H9 (cell line): ENCODE measurements at regions not wholly inside any gene's neighbourhood (a gene's known extent, or its start where the extent isn't known, plus 50 kb on each side); places are given as distances from the start of the nearest gene placed in this dataset.

Experiments
- DNase-seq: peaks from one replicate; pipeline ENCODE4 v3.0.0-alpha.2; 2017
- H2AFZ ChIP-seq: one replicate; pipeline ENCODE4 v1.6.1; 2013; ENCODE audit warnings: mild to moderate bottlenecking, low read length, control low read depth, moderate library complexity
- H2AK5ac ChIP-seq: 2 replicates; pipeline ENCODE4 v1.6.1; 2013; ENCODE audit warnings: low read length, control low read depth, mixed read lengths; ENCODE audit not compliant: insufficient read length
- H2BK120ac ChIP-seq: one replicate; pipeline ENCODE4 v1.6.1; 2013; ENCODE audit warnings: low read depth, mild to moderate bottlenecking, low read length, control low read depth, inconsistent platforms; ENCODE audit not compliant: poor library complexity, severe bottlenecking
- H2BK12ac ChIP-seq: 2 replicates; pipeline ENCODE4 v1.6.1; 2013; ENCODE audit warnings: low read length, control low read depth, mixed read lengths, low read depth; ENCODE audit not compliant: insufficient read length
- H2BK15ac ChIP-seq: 2 replicates; pipeline ENCODE4 v1.6.1; 2013; ENCODE audit warnings: low read depth, low read length, control low read depth
- H2BK20ac ChIP-seq: one replicate; pipeline ENCODE4 v1.6.1; 2013; ENCODE audit warnings: low read depth, mild to moderate bottlenecking, low read length, control low read depth, inconsistent platforms; ENCODE audit not compliant: poor library complexity, severe bottlenecking
- H2BK5ac ChIP-seq: 2 replicates; pipeline ENCODE4 v1.6.1; 2013; ENCODE audit warnings: low read length, control low read depth, mixed read lengths; ENCODE audit not compliant: insufficient read length
- H3K14ac ChIP-seq: 2 replicates; pipeline ENCODE4 v1.6.1; 2013; ENCODE audit warnings: low read length, control low read depth; ENCODE audit not compliant: insufficient read depth
- H3K18ac ChIP-seq: 2 replicates; pipeline ENCODE4 v1.6.1; 2013; ENCODE audit warnings: low read depth, mild to moderate bottlenecking, mixed read lengths, low read length, control low read depth; ENCODE audit not compliant: insufficient read length
- H3K23ac ChIP-seq: 2 replicates; pipeline ENCODE4 v1.6.1; 2013; ENCODE audit warnings: low read length, control low read depth, mixed read lengths, low read depth; ENCODE audit not compliant: insufficient read length
- H3K23me2 ChIP-seq: 2 replicates; pipeline ENCODE4 v1.6.1; 2013; ENCODE audit warnings: low read depth, mild to moderate bottlenecking, mixed read lengths, low read length, control low read depth; ENCODE audit not compliant: insufficient read length, poor library complexity, severe bottlenecking
- H3K27ac ChIP-seq: 2 replicates; pipeline ENCODE4 v1.5.1; 2013; ENCODE audit warnings: low read length, control low read depth, mixed read lengths, low read depth; ENCODE audit not compliant: insufficient read length
- H3K27me3 ChIP-seq: 2 replicates; pipeline ENCODE4 v1.6.1; 2013; ENCODE audit warnings: low read length, control low read depth, inconsistent platforms; ENCODE audit not compliant: insufficient read depth
- H3K4ac ChIP-seq: 2 replicates; pipeline ENCODE4 v1.6.1; 2013; ENCODE audit warnings: low read depth, mild to moderate bottlenecking, control low read depth, inconsistent platforms, low read length, moderate library complexity
- H3K4me1 ChIP-seq: 2 replicates; pipeline ENCODE4 v1.6.1; 2013; ENCODE audit warnings: low read length, control low read depth, inconsistent platforms; ENCODE audit not compliant: insufficient read depth
- H3K4me2 ChIP-seq: 2 replicates; pipeline ENCODE4 v1.6.1; 2013; ENCODE audit warnings: low read length, control low read depth, mixed read lengths; ENCODE audit not compliant: insufficient read length, insufficient read depth
- H3K56ac ChIP-seq: 2 replicates; pipeline ENCODE4 v1.6.1; 2013; ENCODE audit warnings: low read depth, mild to moderate bottlenecking, mixed read lengths, low read length, control low read depth; ENCODE audit not compliant: insufficient read length
- H3K79me1 ChIP-seq: 2 replicates; pipeline ENCODE4 v1.6.1; 2013; ENCODE audit warnings: low read depth, mild to moderate bottlenecking, moderate library complexity, low read length, control low read depth, inconsistent platforms; ENCODE audit not compliant: insufficient read depth, poor library complexity, severe bottlenecking
- H3K79me2 ChIP-seq: 2 replicates; pipeline ENCODE4 v1.6.1; 2013; ENCODE audit warnings: low read length, control low read depth, inconsistent platforms; ENCODE audit not compliant: insufficient read depth
- H3K9ac ChIP-seq: 2 replicates; pipeline ENCODE4 v1.6.1; 2013; ENCODE audit warnings: low read length, control low read depth, mixed read lengths; ENCODE audit not compliant: insufficient read length; ENCODE audit errors: extremely low read depth
- H3K9me3 ChIP-seq: one replicate; pipeline ENCODE4 v1.6.1; 2013; ENCODE audit warnings: low read depth, low read length, inconsistent platforms; ENCODE audit not compliant: control insufficient read depth
- H3T11ph ChIP-seq: one replicate; pipeline ENCODE4 v1.6.1; 2013; ENCODE audit warnings: mild to moderate bottlenecking, low read length, control low read depth, inconsistent platforms
- H4K20me1 ChIP-seq: one replicate; pipeline ENCODE4 v1.6.1; 2013; ENCODE audit not compliant: control insufficient read depth, insufficient read length, insufficient read depth
- H4K5ac ChIP-seq: 2 replicates; pipeline ENCODE4 v1.6.1; 2013; ENCODE audit warnings: low read depth, mild to moderate bottlenecking, mixed read lengths, low read length, control low read depth; ENCODE audit not compliant: insufficient read length
- H4K8ac ChIP-seq: replicated peaks from 2 replicates; pipeline ENCODE4 v1.6.1; 2013; ENCODE audit warnings: low read length, control low read depth, mixed read lengths, low read depth; ENCODE audit not compliant: insufficient read length
- H4K91ac ChIP-seq: 2 replicates; pipeline ENCODE4 v1.6.1; 2013; ENCODE audit warnings: low read depth, mild to moderate bottlenecking, moderate library complexity, mixed read lengths, low read length, control low read depth; ENCODE audit not compliant: insufficient read length
- H3K27ac Mint-ChIP-seq, 3 experiments: 2 replicates in 2 of 3; 3 replicates in 1 of 3; pipeline ENCODE4 v1.8.0; 2020 to 2021; ENCODE audit warnings: mixed read lengths in 3 of 3, mild to moderate bottlenecking in 1 of 3, moderate library complexity in 1 of 3
- H3K27me3 Mint-ChIP-seq: 2 replicates; pipeline ENCODE4 v1.8.0; 2021; ENCODE audit warnings: low read depth, mild to moderate bottlenecking, moderate library complexity, mixed read lengths
- H3K36me3 Mint-ChIP-seq, 3 experiments: 2 replicates in 2 of 3; 3 replicates in 1 of 3; pipeline ENCODE4 v1.8.0; 2020 to 2021; ENCODE audit warnings: low read depth in 3 of 3, mixed read lengths in 3 of 3; ENCODE audit not compliant: insufficient read depth in 1 of 3
- H3K4me1 Mint-ChIP-seq, 2 experiments: 2 replicates each; pipeline ENCODE4 v1.8.0; 2020; ENCODE audit warnings: mixed read lengths in 2 of 2
- H3K4me3 Mint-ChIP-seq, 2 experiments: 2 replicates in 1 of 2; 3 replicates in 1 of 2; pipeline ENCODE4 v1.8.0; 2020 to 2021; ENCODE audit warnings: mild to moderate bottlenecking in 2 of 2, mixed read lengths in 2 of 2, moderate library complexity in 1 of 2
- H3K9me3 Mint-ChIP-seq, 2 experiments: 2 replicates in 1 of 2; 3 replicates in 1 of 2; pipeline ENCODE4 v1.8.0; 2020; ENCODE audit warnings: mild to moderate bottlenecking in 2 of 2, mixed read lengths in 2 of 2, moderate library complexity in 1 of 2
- WGBS: extraction: QIAGEN DNeasy Blood & Tissue Kit; methylation state at CpG from one replicate; pipeline ENCODE4 v1.1.7; 2013; ENCODE audit warnings: missing lambda C conversion rate, low lambda C conversion rate, mixed read lengths; ENCODE audit not compliant: insufficient read length; ENCODE audit errors: extremely low coverage; 5-methylcytosine and 5-hydroxymethylcytosine counted together
- TF ChIP-seq, protein P1 (sequence below): fragments of 200-600 bp; sonication (generic); conservative IDR thresholded peaks from 3 replicates; pipeline ENCODE4 v1.8.0; 2021; ENCODE audit warnings: antibody characterized with exemption, mild to moderate bottlenecking

GRCh38 chrX:78506248-78506647 lies 152.9 kb downstream of the RTL3 start:
- Histone ChIP-seq H3K27ac (no peak overlapping the region), H4K8ac (no peak overlapping the region), H3T11ph (no peak overlapping the region), H3K9ac (no peak overlapping the region), H4K91ac (no peak overlapping the region), H2BK5ac (no peak overlapping the region), H2BK15ac (no peak overlapping the region), H2BK120ac (no peak overlapping the region), H3K9me3 (peaks cover 2% of the 10 kb centered on the region), H3K4me2 (no peak overlapping the region), H2BK20ac (no peak overlapping the region), H3K4me1 (no peaks in the 10 kb centered on the region), H4K5ac (no peak overlapping the region), H3K56ac (no peak overlapping the region), H2AFZ (no peak overlapping the region), H3K23ac (no peak overlapping the region), H3K27me3 (no peaks in the 10 kb centered on the region), H2AK5ac (no peak overlapping the region), H3K79me2 (no peaks in the 10 kb centered on the region), H3K23me2 (no peaks in the 10 kb centered on the region), H3K18ac (no peak overlapping the region), H3K14ac (no peak overlapping the region), H2BK12ac (no peak overlapping the region), H3K79me1 (no peaks in the 10 kb centered on the region), H3K4ac (no peak overlapping the region), H4K20me1 (no peaks in the 10 kb centered on the region)
- Mint-ChIP-seq H3K27me3 (no peaks in the 10 kb centered on the region), H3K36me3 (peaks cover 13 to 29% (median 20%) of the 10 kb centered on the region in 3 experiments; a peak in 6 of 7 replicates), H3K4me3 (no peak overlapping the region), H3K4me1 (peaks cover 8% of the 10 kb centered on the region in 2 experiments; a peak in 3 of 4 replicates), H3K27ac (no peak overlapping the region), H3K9me3 (peaks cover 86 to 89% of the 10 kb centered on the region in 2 experiments)
- no CpG with 5 or more reads among the region's 1 CpG for WGBS
- TF ChIP-seq, protein P1, sequence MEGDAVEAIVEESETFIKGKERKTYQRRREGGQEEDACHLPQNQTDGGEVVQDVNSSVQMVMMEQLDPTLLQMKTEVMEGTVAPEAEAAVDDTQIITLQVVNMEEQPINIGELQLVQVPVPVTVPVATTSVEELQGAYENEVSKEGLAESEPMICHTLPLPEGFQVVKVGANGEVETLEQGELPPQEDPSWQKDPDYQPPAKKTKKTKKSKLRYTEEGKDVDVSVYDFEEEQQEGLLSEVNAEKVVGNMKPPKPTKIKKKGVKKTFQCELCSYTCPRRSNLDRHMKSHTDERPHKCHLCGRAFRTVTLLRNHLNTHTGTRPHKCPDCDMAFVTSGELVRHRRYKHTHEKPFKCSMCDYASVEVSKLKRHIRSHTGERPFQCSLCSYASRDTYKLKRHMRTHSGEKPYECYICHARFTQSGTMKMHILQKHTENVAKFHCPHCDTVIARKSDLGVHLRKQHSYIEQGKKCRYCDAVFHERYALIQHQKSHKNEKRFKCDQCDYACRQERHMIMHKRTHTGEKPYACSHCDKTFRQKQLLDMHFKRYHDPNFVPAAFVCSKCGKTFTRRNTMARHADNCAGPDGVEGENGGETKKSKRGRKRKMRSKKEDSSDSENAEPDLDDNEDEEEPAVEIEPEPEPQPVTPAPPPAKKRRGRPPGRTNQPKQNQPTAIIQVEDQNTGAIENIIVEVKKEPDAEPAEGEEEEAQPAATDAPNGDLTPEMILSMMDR: no peak
- DNase-seq: no peak
